Ishikawa (cell line): ENCODE measurements at regions not wholly inside any gene's neighbourhood (a gene's known extent, or its start where the extent isn't known, plus 50 kb on each side); places are given as distances from the start of the nearest gene placed in this dataset.

Experiments
- CEBPB ChIP-seq: IDR thresholded peaks from 2 replicates; pipeline ENCODE4 v1.6.1; 2012
- CREB1 ChIP-seq: IDR thresholded peaks from 2 replicates; pipeline ENCODE4 v1.6.1; 2012; ENCODE audit warnings: low read depth
- EGR1 ChIP-seq: IDR thresholded peaks from 2 replicates; pipeline ENCODE4 v1.6.1; 2012
- EP300 ChIP-seq: IDR thresholded peaks from 2 replicates; pipeline ENCODE4 v1.6.1; 2012; ENCODE audit warnings: borderline replicate concordance
- FOXM1 ChIP-seq: IDR thresholded peaks from 2 replicates; pipeline ENCODE4 v1.6.1; 2012; ENCODE audit warnings: low read depth, borderline replicate concordance
- MAX ChIP-seq: IDR thresholded peaks from 2 replicates; pipeline ENCODE4 v1.6.1; 2012
- NFIC ChIP-seq: IDR thresholded peaks from 2 replicates; pipeline ENCODE4 v1.6.1; 2012
- RAD21 ChIP-seq: IDR thresholded peaks from 2 replicates; pipeline ENCODE4 v1.6.1; 2012; ENCODE audit warnings: low read depth
- REST ChIP-seq: IDR thresholded peaks from 2 replicates; pipeline ENCODE4 v1.6.1; 2012; ENCODE audit warnings: low read depth, mild to moderate bottlenecking
- TAF1 ChIP-seq: IDR thresholded peaks from 2 replicates; pipeline ENCODE4 v1.6.1; 2012; ENCODE audit warnings: low read depth, mild to moderate bottlenecking
- TCF12 ChIP-seq: IDR thresholded peaks from 2 replicates; pipeline ENCODE4 v1.6.1; 2012; ENCODE audit warnings: low read depth
- TEAD4 ChIP-seq: IDR thresholded peaks from 2 replicates; pipeline ENCODE4 v1.6.1; 2012
- USF1 ChIP-seq: IDR thresholded peaks from 2 replicates; pipeline ENCODE4 v1.6.1; 2012
- YY1 ChIP-seq: IDR thresholded peaks from 2 replicates; pipeline ENCODE4 v1.6.1; 2012; ENCODE audit warnings: low read depth
- ZBTB7A ChIP-seq: IDR thresholded peaks from 2 replicates; pipeline ENCODE4 v1.6.1; 2012; ENCODE audit warnings: low read depth

GRCh38 chr2:58916063-58916462 lies 674.9 kb upstream of the FANCL start:
- TF ChIP-seq CREB1 = no peak
- TF ChIP-seq YY1 = no peak
- no peak for TF ChIP-seq TCF12
- TF ChIP-seq TAF1 = no peak
- TF ChIP-seq EP300 = no peak
- TF ChIP-seq ZBTB7A = no peak
- TF ChIP-seq REST = no peak
- no peak for TF ChIP-seq FOXM1
- no peak for TF ChIP-seq RAD21

GRCh38 chr2:58914733-58915505 lies 673.8 kb upstream of the FANCL start:
- TF ChIP-seq USF1 (no peak), MAX (no peak), NFIC (no peak), EGR1 (no peak), YY1 (no peak), FOXM1 (no peak)

GRCh38 chr2:58913082-58913726 lies 672.1 kb upstream of the FANCL start:
- TF ChIP-seq NFIC (no peak), TEAD4 (no peak), CEBPB (no peak), RAD21 (no peak), TAF1 (no peak), EGR1 (no peak), TCF12 (no peak), CREB1 (no peak), YY1 (no peak), REST (no peak)

- TF ChIP-seq TCF12 (no peak), CREB1 (no peak), TAF1 (no peak), EGR1 (no peak), MAX (no peak)
Measured at GRCh38 chr2:58911877-58912276, 670.8 kb upstream of the FANCL start.

GRCh38 chr2:58908501-58909154 lies 667.5 kb upstream of the FANCL start:
- no peak for TF ChIP-seq EP300

- no peak for TF ChIP-seq CREB1
- TF ChIP-seq YY1 = no peak
- TF ChIP-seq FOXM1 = no peak
- no peak for TF ChIP-seq CEBPB
- no peak for TF ChIP-seq MAX
- TF ChIP-seq TEAD4 = no peak
- TF ChIP-seq TCF12 = no peak
Measured at GRCh38 chr2:58907644-58908043, 666.5 kb upstream of the FANCL start.
